ENCODE measurements at regions not wholly inside any gene's neighbourhood (a gene's known extent, or its start where the extent isn't known, plus 50 kb on each side); places are given as distances from the start of the nearest gene placed in this dataset.

DNA sequence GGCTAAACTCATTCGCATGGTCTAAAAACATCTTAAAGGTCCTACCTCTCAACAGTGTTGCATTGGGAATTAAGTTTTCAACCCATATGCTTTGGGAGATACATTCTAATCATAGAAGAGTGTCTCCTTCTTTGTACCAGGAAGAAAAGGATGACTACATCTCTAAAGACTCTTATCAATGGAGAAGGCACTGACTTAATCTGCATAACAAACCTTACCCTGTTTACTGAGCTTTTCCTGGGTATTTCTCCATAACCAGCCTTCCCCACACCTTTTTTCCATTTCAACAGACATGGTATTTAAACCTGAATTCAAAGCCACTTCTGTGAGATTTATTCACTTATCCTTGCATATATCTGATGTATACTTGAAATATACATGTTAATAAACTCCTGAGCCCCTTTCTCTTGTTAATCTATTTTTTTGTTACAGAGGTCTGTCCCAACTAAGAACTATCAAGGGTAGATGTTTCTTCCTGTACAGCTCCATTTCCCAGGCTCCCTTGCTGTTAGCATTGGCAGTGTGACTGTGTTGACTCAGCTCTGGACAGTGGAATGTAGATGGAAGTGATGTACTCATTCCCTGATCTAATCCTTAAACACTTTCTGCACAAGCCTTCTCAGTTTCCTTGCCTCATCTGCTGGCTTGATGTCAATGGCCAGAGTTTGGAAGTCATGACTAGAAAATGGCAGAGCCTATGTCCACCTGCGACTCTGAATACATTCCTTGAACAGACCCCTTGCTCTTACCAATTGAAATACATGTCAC is 148.9 kb upstream of the CPEB2 start:
- Histone ChIP-seq H3K4me1 (peaks cover 12% of the 10 kb centered on the region), H3K27ac (no peak overlapping the region), H3K9me3 (no peaks in the 10 kb centered on the region), H3K36me3 (no peaks in the 10 kb centered on the region), H3K27me3 (ENCODE audit: low read depth) (no peaks in the 10 kb centered on the region), H3K4me3 (no peak overlapping the region)
- ATAC-seq (no peak), DNase-seq (no peak)
- intact Hi-C loops (cut with DNase I): no loop called here
- TF ChIP-seq, protein P1, sequence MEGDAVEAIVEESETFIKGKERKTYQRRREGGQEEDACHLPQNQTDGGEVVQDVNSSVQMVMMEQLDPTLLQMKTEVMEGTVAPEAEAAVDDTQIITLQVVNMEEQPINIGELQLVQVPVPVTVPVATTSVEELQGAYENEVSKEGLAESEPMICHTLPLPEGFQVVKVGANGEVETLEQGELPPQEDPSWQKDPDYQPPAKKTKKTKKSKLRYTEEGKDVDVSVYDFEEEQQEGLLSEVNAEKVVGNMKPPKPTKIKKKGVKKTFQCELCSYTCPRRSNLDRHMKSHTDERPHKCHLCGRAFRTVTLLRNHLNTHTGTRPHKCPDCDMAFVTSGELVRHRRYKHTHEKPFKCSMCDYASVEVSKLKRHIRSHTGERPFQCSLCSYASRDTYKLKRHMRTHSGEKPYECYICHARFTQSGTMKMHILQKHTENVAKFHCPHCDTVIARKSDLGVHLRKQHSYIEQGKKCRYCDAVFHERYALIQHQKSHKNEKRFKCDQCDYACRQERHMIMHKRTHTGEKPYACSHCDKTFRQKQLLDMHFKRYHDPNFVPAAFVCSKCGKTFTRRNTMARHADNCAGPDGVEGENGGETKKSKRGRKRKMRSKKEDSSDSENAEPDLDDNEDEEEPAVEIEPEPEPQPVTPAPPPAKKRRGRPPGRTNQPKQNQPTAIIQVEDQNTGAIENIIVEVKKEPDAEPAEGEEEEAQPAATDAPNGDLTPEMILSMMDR (IDR thresholded peaks at IDR 0.05): no peak

DNA sequence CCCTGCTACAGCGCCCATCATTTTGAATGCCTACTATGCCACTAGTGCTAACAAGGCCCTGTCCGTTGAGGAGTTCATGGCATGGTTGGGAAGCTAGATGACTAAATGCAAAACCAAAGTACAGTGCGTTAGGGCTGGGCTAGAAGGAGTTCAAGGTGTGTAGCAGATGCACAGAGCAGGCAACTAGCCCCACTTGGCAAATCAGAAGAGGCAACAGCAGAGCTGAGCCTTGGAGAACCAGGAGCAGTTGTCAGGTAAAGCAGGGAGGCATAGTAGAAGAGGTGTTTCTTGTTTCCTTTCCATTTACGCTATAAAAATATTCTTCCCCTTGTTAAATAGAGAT is 146.6 kb upstream of the CPEB2 start:
- Histone ChIP-seq H3K27ac (no peak overlapping the region), H3K4me3 (no peak overlapping the region), H3K9me3 (no peaks in the 10 kb centered on the region), H3K27me3 (ENCODE audit: low read depth) (no peaks in the 10 kb centered on the region), H3K4me1 (peaks cover 12% of the 10 kb centered on the region), H3K36me3 (no peaks in the 10 kb centered on the region)
- intact Hi-C loops (cut with DNase I): no loop called here
- TF ChIP-seq, protein P1 (IDR thresholded peaks at IDR 0.05): no peak
- DNase-seq: no peak
- ATAC-seq: no peak

DNA sequence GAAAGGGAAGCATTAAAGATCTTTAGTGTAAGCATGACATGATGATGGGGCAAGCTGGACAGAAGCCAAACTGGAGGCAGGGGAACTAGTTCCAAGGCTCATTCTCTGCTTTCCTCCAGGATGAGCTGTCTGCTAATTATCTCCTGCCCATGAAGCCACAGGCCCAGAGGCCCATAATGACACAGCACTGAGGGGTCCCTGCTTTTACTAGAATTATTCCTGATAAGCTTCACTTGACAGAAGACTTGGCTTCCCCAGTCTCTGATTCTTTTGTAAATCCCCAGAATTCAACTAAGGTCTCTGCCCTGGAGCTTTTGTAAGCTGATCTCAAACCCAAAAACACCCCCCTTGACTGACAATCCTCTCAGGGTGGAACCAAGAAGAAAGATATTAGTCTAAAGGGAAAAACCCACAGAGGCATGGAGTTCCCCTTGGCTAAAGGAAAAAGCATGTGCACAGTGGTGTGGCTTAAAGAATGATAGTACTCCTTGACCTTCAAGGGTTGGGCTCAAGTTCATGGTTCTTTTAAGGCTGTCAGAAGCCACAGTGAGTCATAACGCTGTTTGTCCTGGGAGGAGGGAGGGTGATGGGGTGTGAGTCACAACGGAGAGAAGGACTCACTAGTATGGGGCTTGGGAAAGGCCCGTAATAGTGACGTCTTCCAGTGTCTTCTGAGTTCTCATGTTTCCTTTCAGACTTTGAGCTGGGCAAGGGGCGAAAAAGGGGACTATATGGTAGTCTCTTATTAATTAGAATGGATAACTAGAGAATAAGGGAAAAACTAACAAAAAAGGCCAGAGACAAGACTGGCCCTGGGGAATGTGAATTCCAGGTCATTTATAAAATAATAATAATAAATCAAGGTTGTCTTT is 146.0 kb upstream of the CPEB2 start:
- TF ChIP-seq, protein P1 (IDR thresholded peaks at IDR 0.05): no peak

DNA sequence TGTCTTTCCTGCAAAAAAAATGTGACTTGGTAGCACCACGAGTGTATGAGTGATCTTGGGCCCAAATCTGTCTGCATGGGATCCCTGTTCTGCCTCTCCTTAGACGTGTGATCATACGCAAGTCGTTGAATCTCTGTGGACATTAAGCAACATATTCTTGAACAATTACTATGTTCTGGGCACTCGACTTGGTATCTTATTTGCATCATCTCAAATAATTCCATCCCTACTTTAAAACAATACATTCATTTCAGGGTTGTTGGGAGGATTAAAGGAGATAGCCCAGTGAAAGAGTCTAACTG is 145.4 kb upstream of the CPEB2 start:
- DNase-seq (no peak), ATAC-seq (no peak)
- H3K36me3 ChIP-seq: no peaks in the 10 kb centered on the region
- H3K4me3 ChIP-seq: no peak overlapping the region
- no peaks in the 10 kb centered on the region for H3K27me3 ChIP-seq (ENCODE audit: low read depth)
- TF ChIP-seq, protein P1 (IDR thresholded peaks at IDR 0.05): no peak
- no peaks in the 10 kb centered on the region for H3K9me3 ChIP-seq
- peaks cover 5% of the 10 kb centered on the region for H3K4me1 ChIP-seq
- no peak overlapping the region for H3K27ac ChIP-seq
- intact Hi-C loops (cut with DNase I): no loop called here

More for the DNA sequence above, 146.0 kb upstream of the CPEB2 start:
- no peaks in the 10 kb centered on the region for H3K36me3 ChIP-seq
- DNase-seq (peak; percentile 63), ATAC-seq (peak; percentile 97)
- intact Hi-C loops (cut with DNase I): no loop called here
- no peaks in the 10 kb centered on the region for H3K27me3 ChIP-seq (ENCODE audit: low read depth)
- H3K27ac ChIP-seq: no peak overlapping the region
- H3K4me1 ChIP-seq: peaks cover 7% of the 10 kb centered on the region
- no peak overlapping the region for H3K4me3 ChIP-seq
- H3K9me3 ChIP-seq: no peaks in the 10 kb centered on the region

DNA sequence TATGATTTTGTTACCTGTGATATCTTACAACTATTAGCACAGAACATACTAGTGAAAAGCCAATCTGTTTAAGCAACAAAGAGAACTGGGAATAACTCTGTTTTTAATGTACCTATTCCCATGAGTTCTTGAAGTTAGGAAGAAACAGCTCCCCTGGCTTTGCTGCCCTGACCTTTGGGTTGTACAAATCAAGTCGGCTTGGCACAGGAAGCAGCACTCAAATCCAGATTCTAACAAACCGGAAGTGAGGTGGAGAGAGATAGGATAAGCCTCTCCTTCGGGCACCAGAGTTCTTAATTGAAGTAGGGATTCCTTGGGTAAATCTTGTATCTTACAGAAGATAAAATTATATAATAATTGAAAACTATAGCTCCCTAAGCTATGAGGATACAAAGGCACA is 144.8 kb upstream of the CPEB2 start:
- ATAC-seq: no peak
- Histone ChIP-seq H3K4me3 (no peak overlapping the region), H3K9me3 (no peaks in the 10 kb centered on the region), H3K4me1 (peaks cover 5% of the 10 kb centered on the region), H3K27me3 (ENCODE audit: low read depth) (no peaks in the 10 kb centered on the region), H3K27ac (no peak overlapping the region), H3K36me3 (no peaks in the 10 kb centered on the region)
- DNase-seq: no peak
- TF ChIP-seq, protein P1 (IDR thresholded peaks at IDR 0.05): no peak
- intact Hi-C loops (cut with DNase I): no loop called here

Measured in lower lobe of right lung (tissue), 2 donors.